ENCODE measurements at regions not wholly inside any gene's neighbourhood (a gene's known extent, or its start where the extent isn't known, plus 50 kb on each side); places are given as distances from the start of the nearest gene placed in this dataset.

DNA sequence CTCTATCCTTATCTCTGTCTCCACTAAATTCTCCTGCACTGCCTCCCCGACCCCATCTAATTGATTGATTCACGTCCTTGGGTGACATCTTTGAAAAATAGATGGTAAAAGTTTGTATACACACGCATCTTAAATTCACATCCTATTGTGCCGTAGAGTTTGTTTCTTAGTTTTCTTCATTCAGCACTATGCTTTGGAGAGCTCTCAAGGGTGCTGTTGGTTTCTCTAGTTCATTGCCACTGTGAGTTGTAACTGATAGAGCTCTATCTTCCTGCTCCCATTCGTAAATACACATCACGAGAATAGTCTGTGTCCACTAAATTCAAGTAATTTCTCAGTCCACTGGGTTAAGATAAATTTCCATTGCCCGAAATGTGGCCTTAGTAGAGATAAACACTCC is 1537.4 kb downstream of the AACS start:
- no peak for ATAC-seq (ENCODE audit: poor library complexity)
- intact Hi-C loops (cut with DNase I): no loop called here

DNA sequence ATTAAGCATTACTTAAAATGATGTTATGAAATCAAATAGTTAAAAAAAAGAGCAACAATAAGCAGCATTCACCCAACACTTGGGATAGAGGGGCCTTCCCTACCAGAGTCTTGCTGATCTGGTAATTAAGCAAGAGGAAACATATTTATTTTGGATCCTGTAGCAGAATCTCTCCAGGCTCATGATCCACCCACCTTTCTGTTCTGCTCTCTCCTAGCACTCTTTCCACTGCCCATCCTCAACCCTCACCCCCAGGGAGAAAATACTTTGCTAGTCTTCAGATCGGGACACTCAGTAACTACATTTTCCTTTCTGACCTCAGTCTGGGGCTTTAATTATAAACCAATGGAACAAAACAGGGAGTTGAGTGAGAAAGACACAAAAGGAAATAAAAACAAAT is 1541.9 kb downstream of the AACS start:
- ATAC-seq (ENCODE audit: poor library complexity) (no peak), DNase-seq (no peak)
- intact Hi-C loops (cut with DNase I): no loop called here

More for the DNA sequence above, 1537.4 kb downstream of the AACS start:
- no peak for DNase-seq

DNA sequence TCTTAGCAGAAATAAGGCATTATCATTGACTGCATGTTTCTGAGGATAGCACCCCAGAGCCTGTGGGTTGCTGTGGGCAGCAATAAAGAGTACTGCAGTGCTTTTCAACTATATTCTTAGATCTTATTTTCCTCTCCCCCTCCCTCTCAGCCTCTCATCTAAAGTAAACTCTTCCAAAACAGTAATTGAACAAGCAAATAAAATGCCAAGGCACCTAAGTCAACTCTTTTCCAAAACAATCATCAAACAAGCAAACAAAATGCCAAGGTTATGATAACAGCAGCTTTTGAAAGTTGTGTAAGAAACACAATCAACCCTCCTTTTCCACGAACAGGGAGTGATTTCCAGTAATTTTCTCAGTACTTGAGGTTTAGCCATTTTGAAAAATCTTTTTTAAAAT is 1542.6 kb downstream of the AACS start:
- ATAC-seq (ENCODE audit: poor library complexity) (no peak), DNase-seq (no peak)
- intact Hi-C loops (cut with DNase I): no loop called here

DNA sequence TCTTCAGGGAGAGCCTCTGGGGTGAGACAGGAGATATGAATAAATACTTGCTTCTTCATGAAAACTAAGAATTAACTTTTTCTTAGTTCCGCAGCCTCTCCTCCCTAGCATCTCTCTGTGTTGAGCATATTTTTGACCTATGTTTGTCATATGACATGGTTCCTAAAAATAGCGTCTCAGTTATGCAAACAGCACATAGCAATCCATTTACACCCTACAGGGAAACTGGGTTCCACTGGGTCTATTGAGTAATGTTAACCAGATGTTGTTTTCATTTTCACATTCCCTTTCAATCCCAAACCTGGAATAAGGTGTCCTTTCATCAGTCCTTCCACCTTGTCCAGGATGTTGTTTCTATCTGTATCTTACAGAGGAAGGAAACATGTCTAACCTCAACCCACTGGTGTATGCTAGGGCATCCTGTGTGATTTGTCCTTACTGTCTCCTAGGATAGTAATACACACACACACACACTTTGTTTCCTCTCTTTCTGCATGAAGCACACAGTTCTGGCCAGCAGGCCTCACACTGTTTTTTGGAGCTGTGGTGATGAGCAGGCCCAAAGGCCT is 1543.5 kb downstream of the AACS start:
- ATAC-seq (ENCODE audit: poor library complexity) (no peak), DNase-seq (no peak)
- intact Hi-C loops (cut with DNase I): no loop called here

DNA sequence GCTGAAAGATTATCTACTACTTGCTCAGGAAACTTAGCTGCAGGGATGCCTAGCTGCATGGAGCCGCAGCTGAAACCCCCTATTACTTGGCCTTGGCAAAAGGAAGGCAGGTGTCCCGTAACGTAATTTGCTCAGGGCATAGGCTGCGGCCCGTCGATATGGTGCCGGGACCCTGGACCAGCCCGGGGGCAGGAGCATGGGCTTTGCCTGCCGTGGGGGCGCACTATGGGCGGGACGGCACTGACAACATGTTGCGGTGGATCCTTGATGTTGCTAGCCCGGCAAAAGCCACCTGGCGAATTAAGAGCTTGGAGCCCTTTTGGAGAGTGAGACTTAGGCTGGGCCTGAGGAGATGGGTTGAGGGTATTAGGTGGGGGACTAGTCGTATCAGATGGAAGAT is 1551.2 kb downstream of the AACS start:
- intact Hi-C loops (cut with DNase I): no loop called here
- ATAC-seq (ENCODE audit: poor library complexity): no peak
- no peak for DNase-seq

DNA sequence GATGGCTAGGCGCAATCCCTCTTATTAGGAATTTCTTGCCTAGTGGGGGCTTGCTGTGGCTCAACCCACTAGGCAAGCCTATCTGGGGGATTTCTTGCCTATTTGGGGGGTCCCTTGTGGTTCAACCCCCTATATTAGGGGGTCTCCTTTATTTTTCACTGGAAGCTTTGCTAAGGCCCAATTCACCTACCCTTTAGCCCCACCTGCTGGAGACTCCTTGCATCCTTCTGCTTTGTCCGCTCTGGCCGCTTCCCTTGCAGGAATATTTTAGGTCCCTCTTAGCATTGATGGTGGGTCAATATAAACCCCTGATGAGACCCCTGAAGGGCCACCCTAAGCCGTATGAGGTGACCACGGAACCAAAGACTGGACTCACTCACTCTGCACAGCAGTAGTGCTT is 1552.1 kb downstream of the AACS start:
- DNase-seq: no peak
- intact Hi-C loops (cut with DNase I): no loop called here
- no peak for ATAC-seq (ENCODE audit: poor library complexity)

DNA sequence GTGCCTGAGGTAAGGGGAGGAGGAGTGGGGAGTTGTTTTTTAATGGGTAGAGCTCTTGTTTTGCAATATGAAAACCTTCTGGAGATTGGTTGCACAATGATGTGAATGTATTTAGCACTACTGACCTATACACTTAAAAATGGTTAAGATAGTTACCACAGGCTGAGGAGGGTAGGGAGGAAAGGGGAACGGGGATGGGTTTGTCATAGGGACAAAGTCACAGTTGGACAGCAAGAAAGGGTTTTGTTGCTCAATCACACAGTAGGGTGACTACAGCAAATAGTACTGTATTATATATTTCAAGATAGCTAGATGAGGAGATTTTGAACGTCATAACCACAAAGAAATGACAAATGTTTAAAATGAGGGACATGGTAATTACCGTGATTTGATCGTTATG is 1562.4 kb downstream of the AACS start:
- ATAC-seq (ENCODE audit: poor library complexity) (no peak), DNase-seq (no peak)
- intact Hi-C loops (cut with DNase I): no loop called here

DNA sequence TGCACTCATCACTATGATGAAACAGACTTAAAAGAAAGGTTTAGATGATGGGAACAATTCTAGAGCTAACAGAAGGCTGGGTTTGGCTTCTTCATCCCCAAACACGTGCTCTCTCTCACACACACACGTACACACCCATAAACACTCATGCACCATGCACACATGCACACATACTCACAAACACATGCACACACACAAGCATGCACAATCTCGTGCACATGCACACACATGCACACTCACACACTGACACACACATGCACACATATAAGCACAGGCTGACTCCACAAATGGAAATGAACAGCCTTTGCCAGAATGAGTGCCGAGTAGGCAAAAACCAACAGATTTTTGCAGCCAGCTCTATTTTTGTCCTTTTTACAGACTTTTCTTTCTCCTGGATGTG is 1571.6 kb downstream of the AACS start:
- DNase-seq (no peak), ATAC-seq (ENCODE audit: poor library complexity) (no peak)
- intact Hi-C loops (cut with DNase I): no loop called here

DNA sequence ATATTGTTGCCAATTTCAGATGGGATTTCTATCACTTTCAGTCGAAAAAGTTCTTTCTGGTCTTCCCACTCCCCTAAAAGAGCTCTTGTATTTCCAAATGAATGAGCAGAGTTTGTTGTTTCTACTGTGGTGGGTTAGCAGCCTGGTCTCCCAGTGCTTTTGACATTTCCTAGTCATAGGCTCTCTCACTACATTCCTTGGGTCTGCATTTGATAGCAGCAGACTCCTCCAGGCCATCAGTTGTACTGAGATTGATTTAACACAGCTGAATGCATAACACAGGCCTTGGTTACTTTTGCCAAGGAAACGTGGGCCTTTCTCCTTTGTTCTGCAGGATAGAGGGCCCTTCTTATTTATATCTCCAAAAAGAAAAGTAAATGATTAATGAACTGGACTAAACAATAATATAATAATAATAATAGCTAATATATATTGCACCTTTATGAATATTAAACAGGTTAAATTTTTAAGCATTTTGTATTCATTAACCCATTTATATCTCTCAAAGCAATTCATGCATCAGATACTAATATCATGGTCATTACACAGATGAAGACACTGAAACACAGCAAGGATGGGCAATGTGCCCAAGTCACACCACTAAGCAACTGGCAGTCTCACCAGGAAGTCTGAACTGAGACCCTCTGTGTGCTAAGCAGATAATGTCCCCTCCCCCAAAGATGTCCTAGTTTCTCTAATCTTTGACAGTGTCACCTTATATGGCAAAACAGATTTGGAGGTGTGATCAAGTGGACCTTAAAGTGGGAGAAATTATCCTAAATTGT is 1579.2 kb downstream of the AACS start:
- no peak for DNase-seq
- intact Hi-C loops (cut with DNase I): no loop called here
- ATAC-seq (ENCODE audit: poor library complexity): no peak

DNA sequence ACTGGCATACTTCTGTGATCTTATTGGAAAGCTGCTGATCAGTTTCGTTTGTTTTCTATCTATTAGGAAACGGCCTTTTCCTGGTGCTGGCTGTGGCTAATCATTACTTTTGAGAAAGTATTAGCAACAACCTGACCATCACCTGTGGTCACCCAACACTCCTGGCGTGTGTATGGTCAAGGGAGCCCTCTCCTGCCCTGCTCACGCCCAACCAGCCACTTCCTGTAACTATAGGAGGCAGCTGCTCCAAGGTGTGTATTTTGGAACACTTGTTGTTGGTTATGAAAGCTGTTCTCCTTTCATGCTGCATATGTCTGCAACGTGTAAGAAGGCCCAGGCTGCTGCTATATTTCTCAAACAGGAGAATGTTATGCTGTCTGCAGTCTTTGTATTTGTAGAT is 1582.8 kb downstream of the AACS start:
- intact Hi-C loops (cut with DNase I): no loop called here
- ATAC-seq (ENCODE audit: poor library complexity) (no peak), DNase-seq (no peak)

DNA sequence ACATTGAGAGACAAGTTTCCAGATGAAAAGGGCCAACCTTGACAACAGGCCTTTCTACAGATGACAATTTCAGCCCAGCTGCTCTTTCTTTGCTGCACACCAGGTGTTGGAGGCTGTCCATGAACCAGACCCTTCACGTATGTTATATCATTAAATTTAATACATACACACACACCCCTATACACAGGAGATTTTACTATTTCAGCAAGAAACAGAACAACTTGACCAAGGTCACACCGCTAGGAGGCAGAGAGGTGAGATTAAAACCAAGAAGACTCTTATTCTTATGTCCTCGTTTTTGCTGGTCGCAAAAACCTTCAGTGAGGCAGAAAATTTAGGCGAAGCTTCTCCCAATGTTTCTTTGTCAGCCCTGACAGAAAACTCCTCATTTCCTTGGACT is 1585.9 kb downstream of the AACS start:
- no peak for ATAC-seq (ENCODE audit: poor library complexity)
- no peak for DNase-seq
- intact Hi-C loops (cut with DNase I): no loop called here

DNA sequence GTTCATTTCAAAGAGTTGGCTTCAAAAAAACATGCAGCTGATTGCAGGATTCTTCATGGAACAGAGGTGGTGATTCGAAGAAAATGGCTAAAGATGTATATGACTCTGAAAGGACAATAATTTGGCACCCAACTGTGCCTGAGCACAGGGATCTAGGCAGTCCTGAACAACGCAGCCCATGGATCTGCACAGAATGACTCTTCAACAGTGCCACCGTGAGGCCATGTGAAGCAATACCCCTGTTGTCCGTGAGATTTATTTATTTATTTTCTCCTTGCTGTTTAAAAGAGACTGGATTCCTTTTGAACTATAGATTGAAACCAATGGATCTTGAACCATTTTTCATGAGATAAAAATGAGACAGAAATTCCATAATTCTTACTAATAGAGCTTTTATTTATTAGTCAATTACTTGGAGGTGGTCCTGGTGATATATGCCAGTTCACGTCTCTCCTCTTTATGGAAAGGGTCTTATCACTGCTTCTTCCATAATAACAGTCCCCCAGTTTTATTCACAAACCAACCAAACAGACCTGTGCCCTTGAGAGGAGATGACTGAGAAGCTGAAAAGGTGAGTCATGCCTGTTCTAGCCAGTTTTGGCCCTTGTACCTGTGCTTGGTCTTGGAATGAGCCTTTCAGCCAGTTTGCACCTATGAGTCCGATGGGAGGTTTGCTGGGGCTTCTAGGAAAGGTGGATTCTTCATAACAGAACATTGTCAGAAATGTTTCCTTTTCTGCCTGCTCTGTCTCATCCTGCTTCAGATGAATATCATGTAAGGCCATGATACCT is 1598.3 kb downstream of the AACS start:
- intact Hi-C loops (cut with DNase I): no loop called here
- ATAC-seq (ENCODE audit: poor library complexity) (no peak), DNase-seq (no peak)

DNA sequence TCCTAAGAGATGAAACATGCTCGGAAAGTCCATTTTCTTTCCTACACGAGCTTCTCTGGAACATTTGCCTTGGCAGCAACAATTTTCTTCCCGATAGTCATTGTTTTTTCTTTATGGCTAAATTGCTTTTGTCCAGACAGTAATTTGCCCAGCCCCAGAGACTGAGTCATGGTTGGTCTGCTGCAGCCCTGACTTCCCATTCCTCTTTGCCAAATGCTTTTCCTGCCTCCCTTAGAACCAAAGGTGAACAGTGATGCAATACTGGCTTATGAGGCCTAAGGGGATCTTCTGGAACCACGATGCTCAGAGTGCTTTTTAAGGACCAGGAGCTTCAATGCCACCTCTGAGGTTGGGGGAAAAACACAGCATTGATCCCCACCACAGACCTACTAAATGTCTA is 1599.6 kb upstream of the TMEM132C start:
- intact Hi-C loops (cut with DNase I): no loop called here
- DNase-seq (no peak), ATAC-seq (ENCODE audit: poor library complexity) (no peak)

DNA sequence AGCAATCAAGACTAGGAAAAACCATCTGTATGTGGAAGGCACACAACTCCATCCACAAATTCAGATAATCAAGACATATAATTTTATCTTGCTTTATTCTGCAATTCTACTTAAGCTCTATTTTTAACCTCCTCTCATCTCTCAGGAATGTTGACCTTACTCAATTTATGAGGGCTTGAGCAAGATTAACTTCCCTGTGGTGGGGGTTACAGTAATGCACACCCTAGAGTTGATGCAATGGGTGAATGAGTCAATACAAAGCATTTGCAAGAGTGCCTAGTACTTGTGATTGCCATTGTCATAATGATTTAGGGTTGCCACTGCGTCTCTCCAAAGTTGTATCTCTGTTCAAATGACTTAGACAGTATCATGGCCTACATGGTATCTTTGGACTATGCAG is 1598.4 kb upstream of the TMEM132C start:
- intact Hi-C loops (cut with DNase I): no loop called here
- no peak for DNase-seq
- ATAC-seq (ENCODE audit: poor library complexity): no peak

DNA sequence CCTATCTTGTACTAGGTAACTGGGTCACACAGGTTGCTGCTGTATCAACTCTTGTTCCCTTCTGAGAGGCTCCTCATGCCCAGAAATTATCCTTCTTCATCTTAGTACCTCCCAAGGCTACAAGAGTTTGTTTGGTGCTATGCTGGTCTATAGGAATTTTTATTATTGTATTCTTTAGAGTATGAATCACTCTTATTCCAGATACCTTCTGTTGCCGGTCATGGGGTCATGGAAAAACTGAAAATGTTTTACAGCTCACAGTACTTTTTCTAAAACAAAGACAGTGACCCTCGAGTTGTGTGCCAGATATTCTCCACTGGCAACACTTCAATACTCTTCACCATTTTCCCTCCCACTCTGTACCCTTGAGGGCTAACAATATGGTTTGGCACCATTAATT is 1598.0 kb upstream of the TMEM132C start:
- intact Hi-C loops (cut with DNase I): no loop called here
- ATAC-seq (ENCODE audit: poor library complexity) (no peak), DNase-seq (no peak)

DNA sequence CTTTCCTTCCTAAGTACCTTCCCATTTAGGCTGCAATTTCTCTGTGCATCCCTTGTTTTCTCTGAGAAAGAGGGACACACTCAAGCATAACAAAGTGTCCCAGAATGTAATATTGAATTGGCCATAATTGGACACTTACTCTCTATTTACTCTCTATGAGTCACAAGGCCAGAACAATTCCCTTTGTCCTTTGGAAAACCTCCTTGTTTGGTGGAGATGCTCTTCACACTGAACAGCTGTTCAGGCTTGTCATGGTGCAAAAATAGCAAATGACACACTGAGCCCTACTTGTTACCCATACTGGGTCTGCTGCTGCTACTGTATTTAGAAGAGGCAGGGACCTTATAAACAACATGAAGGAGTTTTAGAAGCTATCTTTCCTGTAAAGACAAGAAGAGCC is 1590.5 kb upstream of the TMEM132C start:
- DNase-seq (no peak), ATAC-seq (ENCODE audit: poor library complexity) (no peak)
- intact Hi-C loops (cut with DNase I): no loop called here

DNA sequence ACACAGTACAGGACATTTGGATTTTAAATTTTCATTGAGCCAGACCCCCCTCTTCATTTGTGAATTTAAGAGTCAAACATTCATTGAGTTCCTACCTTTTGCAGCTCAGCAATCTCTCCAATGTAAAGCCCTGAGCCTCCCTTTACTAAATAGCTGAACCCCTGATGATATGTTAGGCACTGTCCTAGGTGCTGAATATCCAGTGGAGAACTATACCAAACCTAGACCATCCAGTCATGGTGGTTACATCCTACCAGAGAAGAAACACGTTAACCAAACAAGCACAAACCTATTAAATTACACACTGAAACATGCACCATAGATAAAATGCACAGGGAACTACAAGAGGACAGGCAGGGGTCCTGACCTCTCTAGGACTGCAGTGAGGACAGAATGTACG is 1585.3 kb upstream of the TMEM132C start:
- intact Hi-C loops (cut with DNase I): no loop called here

DNA sequence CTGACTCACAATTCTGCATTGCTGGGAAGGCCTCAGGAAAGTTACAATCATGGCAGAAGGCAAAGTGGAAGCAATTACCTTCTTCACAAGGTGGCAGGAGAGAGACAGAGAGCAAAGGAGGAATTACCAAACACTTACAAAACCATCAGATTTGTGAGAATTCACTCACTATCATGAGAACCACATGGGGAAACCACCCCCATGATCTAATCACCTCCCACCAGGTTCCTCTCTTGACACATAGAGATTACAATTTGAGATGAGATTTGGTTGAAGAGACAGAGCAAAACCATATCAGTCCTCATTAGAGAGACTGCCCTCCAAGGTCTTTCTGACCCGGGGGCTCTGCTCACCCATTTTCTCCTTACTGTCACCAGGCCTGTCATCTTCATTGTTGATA is 1582.3 kb upstream of the TMEM132C start:
- intact Hi-C loops (cut with DNase I): no loop called here
- no peak for DNase-seq

More for the DNA sequence above, 1585.3 kb upstream of the TMEM132C start:
- ATAC-seq (ENCODE audit: poor library complexity) (no peak), DNase-seq (no peak)

DNA sequence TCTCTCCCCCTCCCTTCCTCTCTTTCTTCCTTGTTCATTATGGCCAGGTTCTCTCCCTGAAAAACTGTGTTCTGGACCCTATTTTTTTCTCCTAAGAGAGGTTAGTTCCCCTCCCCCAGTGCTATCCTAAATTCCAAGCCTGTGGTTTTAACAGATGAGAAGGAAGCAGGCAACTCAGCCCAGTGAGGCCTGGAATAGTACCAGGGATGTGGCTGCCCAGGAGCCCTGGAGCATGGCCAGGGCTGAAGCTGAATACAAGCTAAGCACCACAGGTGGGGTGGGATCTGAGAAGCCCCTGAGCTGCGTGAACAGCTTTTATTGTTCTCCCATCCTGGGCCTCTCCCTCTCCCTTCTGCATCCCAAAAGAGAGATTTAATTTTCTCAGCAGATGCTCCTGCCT is 1581.3 kb upstream of the TMEM132C start:
- DNase-seq (no peak), ATAC-seq (ENCODE audit: poor library complexity) (no peak)
- intact Hi-C loops (cut with DNase I): no loop called here

More for the DNA sequence above, 1582.3 kb upstream of the TMEM132C start:
- ATAC-seq (ENCODE audit: poor library complexity): no peak

DNA sequence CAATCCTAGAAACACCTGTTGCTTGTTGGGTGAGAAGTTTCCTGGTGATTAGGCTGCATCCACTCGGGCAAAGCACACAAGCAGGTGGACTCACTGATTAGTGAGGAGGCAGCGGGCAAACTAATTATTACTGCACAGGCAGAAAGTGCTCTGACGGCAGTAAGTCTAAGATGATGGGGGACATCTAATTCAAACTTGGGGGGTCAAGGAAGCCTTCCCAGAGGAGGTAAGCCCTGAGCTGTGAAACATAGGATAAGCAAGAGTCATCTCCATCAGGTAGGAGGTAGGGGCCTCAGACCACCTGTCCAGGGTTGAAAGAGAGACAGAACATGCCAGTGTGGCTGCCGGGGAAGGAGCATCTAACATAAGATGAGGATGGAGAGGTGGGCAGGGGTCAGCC is 1578.4 kb upstream of the TMEM132C start:
- ATAC-seq (ENCODE audit: poor library complexity): no peak
- intact Hi-C loops (cut with DNase I): no loop called here

More for the DNA sequence above, 1578.4 kb upstream of the TMEM132C start:
- DNase-seq: no peak

Data from Right ventricle myocardium superior (tissue), 1 donor.